Tibial artery (tissue), 4 donors: ENCODE measurements at regions not wholly inside any gene's neighbourhood (a gene's known extent, or its start where the extent isn't known, plus 50 kb on each side); places are given as distances from the start of the nearest gene placed in this dataset.

Experiments
- DNase-seq, 2 donors: peaks; one replicate each; pipeline ENCODE4 v3.0.0-alpha.2; 2019
- H3K27ac ChIP-seq, 2 donors: fragments of 200-600 bp; sonication (generic) in 1 of 2; 1 replicate in 1 of 2; 2 replicates in 1 of 2; pipeline ENCODE4 v1.5.1; 2018 to 2019; ENCODE audit warnings: mild to moderate bottlenecking in 1 of 2
- H3K27me3 ChIP-seq, 2 donors: fragments of 200-600 bp; sonication (generic) in 1 of 2; one replicate each; pipeline versions ENCODE4 v1.5.1 to v1.6.0; 2016 to 2019
- H3K36me3 ChIP-seq, 3 donors: fragments of 200-600 bp; sonication (generic) in 2 of 3; one replicate each; pipeline ENCODE4 v1.5.1; 2016 to 2019; ENCODE audit warnings: mild to moderate bottlenecking in 2 of 3
- H3K4me1 ChIP-seq, 4 donors: fragments of 200-600 bp; sonication (generic) in 2 of 4; 1 replicate in 3 of 4; 2 replicates in 1 of 4; pipeline ENCODE4 v1.5.1; 2016 to 2019
- H3K4me3 ChIP-seq, 2 donors: fragments of 200-600 bp; sonication (generic) in 1 of 2; 1 replicate in 1 of 2; 2 replicates in 1 of 2; pipeline ENCODE4 v1.5.1; 2018 to 2019; ENCODE audit warnings: mild to moderate bottlenecking in 2 of 2
- H3K9me3 ChIP-seq, 3 donors: fragments of 200-600 bp; sonication (generic) in 1 of 3; one replicate each; pipeline ENCODE4 v1.5.1; 2016 to 2019
- intact Hi-C: fragments of 100-400 bp; cut with DNase I; formaldehyde crosslinking; loops from one replicate; pipeline ENCODE4 v1.15.0; 2023; ENCODE audit warnings: low total_unique reads
- TF ChIP-seq, protein P1 (sequence below), 2 experiments: fragments of 200-600 bp in 1 of 2; fragments of 450-650 bp in 1 of 2; IDR thresholded peaks; one replicate each; pipeline ENCODE4 v1.5.1; 2017 to 2019; ENCODE audit warnings: antibody characterized with exemption in 2 of 2, mild to moderate bottlenecking in 1 of 2, moderate library complexity in 1 of 2

DNA sequence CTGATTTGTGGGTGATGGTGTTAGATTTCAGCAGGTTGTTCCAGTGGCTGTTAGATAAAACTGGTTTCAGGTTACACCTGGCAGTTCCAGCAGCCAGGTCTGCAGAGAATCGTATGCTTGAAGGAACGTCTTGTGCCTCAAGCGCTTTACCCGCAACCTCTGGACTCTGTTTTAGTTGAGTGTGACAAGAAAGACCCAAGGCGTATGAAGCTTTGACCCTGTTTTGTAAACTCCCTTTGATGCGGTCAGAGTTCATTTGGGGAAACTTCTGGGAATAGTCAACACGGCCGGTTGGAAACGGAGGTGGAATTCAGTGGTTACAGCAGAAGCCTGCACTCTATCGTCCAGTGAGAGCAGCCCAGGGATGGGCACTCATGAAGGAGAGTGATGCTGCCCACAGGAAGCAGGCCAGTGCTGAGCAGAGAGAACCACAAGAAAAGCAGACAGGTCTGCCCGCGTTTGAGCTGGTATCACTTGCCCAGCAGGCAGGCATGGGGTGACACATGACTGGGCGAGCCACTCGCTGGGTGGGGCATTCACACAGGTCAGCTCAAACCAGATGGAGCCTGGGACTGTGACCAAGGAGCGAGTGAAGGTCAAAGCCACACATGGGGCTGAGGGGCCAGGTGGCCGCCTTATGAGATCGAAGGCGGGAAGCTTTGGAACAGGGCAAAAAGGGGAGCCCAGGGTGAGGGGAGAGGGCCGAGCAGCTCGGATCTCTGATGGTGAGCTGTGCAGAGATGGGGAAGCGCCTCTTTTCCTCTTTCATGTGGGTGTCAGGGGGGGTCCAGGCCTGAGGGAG is 99.6 kb upstream of the MBOAT2 start:
- no peak overlapping the region for H3K4me3 ChIP-seq
- intact Hi-C loops = no loop called here
- H3K4me1 ChIP-seq = no peaks in the 10 kb centered on the region
- DNase-seq = no peak
- no peaks in the 10 kb centered on the region for H3K27me3 ChIP-seq
- H3K9me3 ChIP-seq = no peaks in the 10 kb centered on the region
- TF ChIP-seq, protein P1, sequence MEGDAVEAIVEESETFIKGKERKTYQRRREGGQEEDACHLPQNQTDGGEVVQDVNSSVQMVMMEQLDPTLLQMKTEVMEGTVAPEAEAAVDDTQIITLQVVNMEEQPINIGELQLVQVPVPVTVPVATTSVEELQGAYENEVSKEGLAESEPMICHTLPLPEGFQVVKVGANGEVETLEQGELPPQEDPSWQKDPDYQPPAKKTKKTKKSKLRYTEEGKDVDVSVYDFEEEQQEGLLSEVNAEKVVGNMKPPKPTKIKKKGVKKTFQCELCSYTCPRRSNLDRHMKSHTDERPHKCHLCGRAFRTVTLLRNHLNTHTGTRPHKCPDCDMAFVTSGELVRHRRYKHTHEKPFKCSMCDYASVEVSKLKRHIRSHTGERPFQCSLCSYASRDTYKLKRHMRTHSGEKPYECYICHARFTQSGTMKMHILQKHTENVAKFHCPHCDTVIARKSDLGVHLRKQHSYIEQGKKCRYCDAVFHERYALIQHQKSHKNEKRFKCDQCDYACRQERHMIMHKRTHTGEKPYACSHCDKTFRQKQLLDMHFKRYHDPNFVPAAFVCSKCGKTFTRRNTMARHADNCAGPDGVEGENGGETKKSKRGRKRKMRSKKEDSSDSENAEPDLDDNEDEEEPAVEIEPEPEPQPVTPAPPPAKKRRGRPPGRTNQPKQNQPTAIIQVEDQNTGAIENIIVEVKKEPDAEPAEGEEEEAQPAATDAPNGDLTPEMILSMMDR (IDR thresholded peaks at IDR 0.05) = no peak
- H3K36me3 ChIP-seq = no peaks in the 10 kb centered on the region
- H3K27ac ChIP-seq = no peak overlapping the region

GRCh38 chr2:9101763-9102425 is 98.4 kb upstream of the MBOAT2 start:
- DNase-seq = no peak
- Histone ChIP-seq H3K9me3 (no peaks in the 10 kb centered on the region), H3K4me1 (peaks cover 0 to 5% (median 2%) of the 10 kb centered on the region in 4 donors), H3K27ac (no peak overlapping the region), H3K27me3 (no peaks in the 10 kb centered on the region), H3K36me3 (no peaks in the 10 kb centered on the region), H3K4me3 (no peak overlapping the region)
- intact Hi-C loops = no loop called here
- TF ChIP-seq, protein P1 (IDR thresholded peaks at IDR 0.05) = no peak

DNA sequence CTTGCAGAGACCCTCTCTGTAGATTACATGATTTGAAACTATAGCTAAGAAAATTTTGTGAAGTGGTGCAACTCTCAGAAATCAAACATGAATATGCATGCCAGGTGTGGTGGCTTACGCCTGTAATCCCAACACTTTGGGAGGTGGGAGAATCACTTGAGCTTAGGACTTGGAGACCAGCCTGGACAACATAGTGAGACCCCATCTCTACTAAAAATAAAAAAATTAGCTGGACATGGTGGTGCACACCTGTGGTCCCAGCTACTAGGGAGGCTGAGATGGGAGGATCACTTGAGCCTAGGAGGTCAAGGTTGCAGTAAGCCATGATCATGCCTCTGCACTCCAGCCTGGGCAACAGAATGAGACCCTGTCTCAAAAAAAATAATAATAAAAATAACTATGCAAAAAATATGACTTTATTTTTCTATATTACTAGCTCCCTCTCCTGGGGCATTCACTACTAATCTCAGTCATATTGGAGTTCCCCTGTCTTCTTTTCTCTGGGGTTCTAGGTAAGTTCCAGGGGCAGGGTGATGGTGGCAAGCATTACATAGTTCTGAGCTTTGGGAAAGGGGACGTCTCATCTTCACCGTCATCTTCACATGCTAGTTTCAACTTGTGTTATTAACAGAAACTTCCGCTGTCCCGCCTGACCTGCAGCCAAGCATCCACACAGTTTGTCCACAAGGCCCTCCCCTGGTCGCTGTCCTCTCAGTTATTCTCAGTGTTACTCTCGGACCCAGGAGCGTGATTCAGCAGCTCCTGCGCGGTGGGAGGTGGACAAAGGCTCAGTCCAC is 96.8 kb upstream of the MBOAT2 start:
- no peaks in the 10 kb centered on the region for H3K27me3 ChIP-seq
- TF ChIP-seq, protein P1 (IDR thresholded peaks at IDR 0.05) = no peak
- intact Hi-C loops = no loop called here

GRCh38 chr2:9099341-9099751 is 95.9 kb upstream of the MBOAT2 start:
- TF ChIP-seq, protein P1 (IDR thresholded peaks at IDR 0.05) = no peak
- Histone ChIP-seq H3K4me1 (peaks cover 0 to 24% (median 19%) of the 10 kb centered on the region in 4 donors), H3K27me3 (no peaks in the 10 kb centered on the region), H3K4me3 (no peak overlapping the region), H3K27ac (no peak overlapping the region), H3K9me3 (no peaks in the 10 kb centered on the region), H3K36me3 (no peaks in the 10 kb centered on the region)
- intact Hi-C loops = no loop called here
- DNase-seq = no peak

More for the DNA sequence above, 96.8 kb upstream of the MBOAT2 start:
- Histone ChIP-seq H3K36me3 (no peaks in the 10 kb centered on the region), H3K9me3 (no peaks in the 10 kb centered on the region), H3K27ac (no peak overlapping the region), H3K4me3 (no peak overlapping the region), H3K4me1 (peaks cover 0 to 21% (median 16%) of the 10 kb centered on the region in 4 donors)
- no peak for DNase-seq

- Histone ChIP-seq H3K36me3 (no peaks in the 10 kb centered on the region), H3K27me3 (no peaks in the 10 kb centered on the region), H3K9me3 (no peaks in the 10 kb centered on the region), H3K27ac (no peak overlapping the region), H3K4me1 (peaks cover 0 to 24% (median 19%) of the 10 kb centered on the region in 4 donors), H3K4me3 (no peak overlapping the region)
- TF ChIP-seq, protein P1 (IDR thresholded peaks at IDR 0.05) = no peak
- intact Hi-C loops = no loop called here
- DNase-seq = no peak
Measured at GRCh38 chr2:9097892-9098291, 94.4 kb upstream of the MBOAT2 start.
